ENCODE measurements at regions not wholly inside any gene's neighbourhood (a gene's known extent, or its start where the extent isn't known, plus 50 kb on each side); places are given as distances from the start of the nearest gene placed in this dataset.
A peak's percentile ranks its signal among the peaks of the same experiment; 100 is the strongest.
"Not testable (repeated sequence)": the region's sequence is repeated elsewhere in the genome, so short reads cannot be mapped to it uniquely, and the experiment has no call there.

- ATAC-seq (no peak), DNase-seq (no peak)
- intact Hi-C loops (cut with DNase I): no loop called here
Observed at GRCh38 chrX:40849906-40850823, 114.8 kb upstream of the MED14 start.

GRCh38 chrX:40852586-40852985, 117.2 kb upstream of the MED14 start:
- intact Hi-C loops (cut with DNase I): no loop called here
- DNase-seq: no peak
- no peak for ATAC-seq

- intact Hi-C loops (cut with DNase I): no loop called here
- no peak for ATAC-seq
- DNase-seq: no peak
Observed at GRCh38 chrX:40853004-40853815, 117.9 kb upstream of the MED14 start.

- intact Hi-C loops (cut with DNase I): no loop called here
- DNase-seq: no peak
- ATAC-seq: no peak
Observed at GRCh38 chrX:40853816-40854123, 118.4 kb upstream of the MED14 start.

GRCh38 chrX:40854242-40854641, 118.9 kb upstream of the MED14 start:
- ATAC-seq (no peak), DNase-seq (no peak)
- intact Hi-C loops (cut with DNase I): no loop called here

GRCh38 chrX:40855411-40855810, 120.1 kb upstream of the MED14 start:
- intact Hi-C loops (cut with DNase I): no loop called here
- peak in 1 of 2 donors; percentile 70 for ATAC-seq

GRCh38 chrX:40855932-40856515, 120.7 kb upstream of the MED14 start:
- intact Hi-C loops (cut with DNase I): no loop called here
- DNase-seq (no peak), ATAC-seq (no peak)

More at GRCh38 chrX:40855411-40855810, 120.1 kb upstream of the MED14 start:
- no peak for DNase-seq

- ATAC-seq; intact Hi-C loops (cut with DNase I); DNase-seq: not testable (repeated sequence)
Observed at GRCh38 chrX:40861952-40862554, 126.7 kb upstream of the MED14 start.

GRCh38 chrX:40863260-40863659, 127.9 kb upstream of the MED14 start:
- ATAC-seq; intact Hi-C loops (cut with DNase I); DNase-seq: not testable (repeated sequence)

GRCh38 chrX:40863671-40864070, 128.3 kb upstream of the MED14 start:
- intact Hi-C loops (cut with DNase I): no loop called here
- no peak for ATAC-seq
- DNase-seq: no peak

- DNase-seq: no peak
- peak in 1 of 2 donors; percentile 86 for ATAC-seq
- intact Hi-C loops (cut with DNase I): no loop called here
Observed at GRCh38 chrX:40864972-40865371, 129.6 kb upstream of the MED14 start.

- ATAC-seq: peak; percentile 84 to 87
- intact Hi-C loops (cut with DNase I): no loop called here
- no peak for DNase-seq
Observed at GRCh38 chrX:40866893-40867292, 131.6 kb upstream of the MED14 start.

- DNase-seq: no peak
- peak; percentile 45 to 69 for ATAC-seq
- intact Hi-C loops (cut with DNase I): no loop called here
Observed at GRCh38 chrX:40867352-40867751, 132.0 kb upstream of the MED14 start.

GRCh38 chrX:40868868-40869267, 133.5 kb upstream of the MED14 start:
- no peak for ATAC-seq

GRCh38 chrX:40870982-40871381, 135.6 kb upstream of the MED14 start:
- DNase-seq; ATAC-seq; intact Hi-C loops (cut with DNase I): not testable (repeated sequence)

More at GRCh38 chrX:40868868-40869267, 133.5 kb upstream of the MED14 start:
- DNase-seq: no peak
- intact Hi-C loops (cut with DNase I): no loop called here

- DNase-seq (no peak), ATAC-seq (no peak)
- intact Hi-C loops (cut with DNase I): no loop called here
Observed at GRCh38 chrX:40871385-40872082, 136.2 kb upstream of the MED14 start.

GRCh38 chrX:40872351-40872750, 137.0 kb upstream of the MED14 start:
- ATAC-seq (no peak), DNase-seq (no peak)
- intact Hi-C loops (cut with DNase I): no loop called here

GRCh38 chrX:40875476-40875875, 140.1 kb upstream of the MED14 start:
- ATAC-seq: no peak
- DNase-seq: no peak
- intact Hi-C loops (cut with DNase I): no loop called here

- no peak for ATAC-seq
- no peak for DNase-seq
- intact Hi-C loops (cut with DNase I): no loop called here
Observed at GRCh38 chrX:40877887-40878286, 142.5 kb upstream of the MED14 start.
